ENCODE measurements at regions not wholly inside any gene's neighbourhood (a gene's known extent, or its start where the extent isn't known, plus 50 kb on each side); places are given as distances from the start of the nearest gene placed in this dataset.

DNA sequence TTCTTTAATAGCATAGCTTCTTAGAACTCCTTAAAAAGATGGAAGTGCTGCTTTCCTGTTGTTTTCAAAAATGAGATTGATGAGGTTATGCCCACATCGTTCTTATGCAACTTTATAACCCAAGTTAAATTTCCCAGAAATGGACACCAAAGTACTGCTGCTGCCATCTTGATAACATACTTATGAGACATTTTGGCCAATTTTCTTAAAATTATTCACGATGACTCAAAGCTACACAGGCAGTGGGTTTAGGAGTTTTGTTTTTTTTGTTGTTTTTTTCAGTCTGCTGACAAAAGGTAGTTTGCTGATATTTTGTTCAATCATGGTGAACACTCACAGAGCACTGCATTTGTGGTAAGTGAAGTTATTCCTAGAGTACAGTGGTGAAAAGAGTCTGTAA is 54.9 kb upstream of the RFC3 start:
- no peak for DNase-seq

DNA sequence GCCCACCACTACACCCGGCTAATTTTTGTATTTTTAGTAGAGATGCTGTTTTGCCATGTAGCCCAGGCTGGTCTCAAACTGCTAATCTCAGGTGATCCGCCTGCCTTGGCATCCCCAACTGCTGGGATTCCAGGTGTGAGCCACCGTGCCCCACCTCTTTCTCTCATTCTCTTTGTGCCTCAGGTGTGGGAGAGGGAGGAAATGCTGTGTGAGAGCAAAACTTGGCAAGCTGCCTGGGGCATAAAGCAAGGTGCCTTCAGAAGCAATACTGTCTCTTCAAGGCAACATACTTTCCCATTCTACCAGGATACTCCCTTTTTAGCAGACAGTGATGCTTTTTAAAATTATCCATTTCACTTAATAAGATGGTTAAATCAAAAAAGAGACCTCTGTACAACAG is 53.2 kb upstream of the RFC3 start:
- no peak for DNase-seq

DNA sequence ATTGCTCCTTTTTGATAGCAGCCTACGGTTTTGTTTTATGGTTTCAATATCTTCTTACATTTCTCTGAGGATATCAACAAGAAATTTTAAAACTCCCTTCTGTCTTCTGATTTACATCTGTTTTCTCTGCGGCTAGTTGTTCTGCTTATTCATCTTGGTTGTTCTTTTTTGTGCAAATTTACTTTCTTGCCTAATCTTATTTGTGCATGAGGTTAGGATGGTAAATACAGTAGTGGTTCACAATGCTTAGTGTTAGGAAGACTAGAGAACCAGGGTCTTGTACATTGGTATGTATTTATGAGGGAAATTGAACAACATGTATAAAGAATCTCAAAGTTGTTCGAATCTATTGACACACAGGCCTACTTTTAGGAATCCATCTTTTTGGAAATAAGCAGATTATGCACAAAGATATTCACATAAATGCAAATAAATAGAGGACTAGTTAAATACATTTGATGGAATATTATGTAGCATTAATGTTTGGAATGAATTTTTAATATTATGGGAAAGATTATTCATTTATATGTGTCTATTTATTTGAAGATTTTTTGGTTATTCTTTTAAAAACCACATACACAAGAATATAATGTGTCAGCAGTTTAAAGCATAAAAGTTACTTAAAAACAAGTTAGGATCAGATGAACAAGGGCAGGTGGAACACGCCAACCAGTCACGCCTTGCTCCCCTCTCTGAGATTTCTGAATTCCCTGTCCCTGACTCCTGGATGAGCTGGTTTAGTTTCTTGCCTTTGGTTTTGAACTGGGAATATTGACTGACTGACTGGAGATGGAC is 51.4 kb upstream of the RFC3 start:
- no peak for DNase-seq

DNA sequence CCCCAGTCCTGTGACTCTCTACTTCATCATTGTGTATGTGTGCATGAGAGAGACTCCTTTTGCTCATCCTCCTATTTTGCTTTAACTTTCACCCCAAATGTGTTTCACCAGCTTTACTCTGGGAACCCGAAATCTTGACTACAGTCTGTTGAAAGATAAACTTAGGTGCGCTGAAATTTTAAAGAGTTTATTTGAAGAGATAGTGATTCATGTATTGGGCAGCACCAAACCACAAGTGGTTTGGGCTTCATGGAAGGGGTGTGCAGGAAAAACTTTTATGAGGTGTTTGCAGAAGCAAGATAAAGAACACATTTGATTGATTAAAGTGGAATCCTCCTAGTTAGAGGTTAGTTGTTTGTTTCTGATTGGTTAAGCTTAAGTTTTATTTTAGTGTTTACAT is 50.8 kb upstream of the RFC3 start:
- DNase-seq, result no peak
